DND-41 (cell line): ENCODE measurements at regions not wholly inside any gene's neighbourhood (a gene's known extent, or its start where the extent isn't known, plus 50 kb on each side); places are given as distances from the start of the nearest gene placed in this dataset.

Source experiments
- ATAC-seq: fragments of 200-7000 bp; cut with Tn5 transposase; 3 replicates; pipeline ENCODE4 v1.9.1; 2021; ENCODE audit warnings: low read depth; ENCODE audit not compliant: insufficient read depth
- DNase-seq: peaks from one replicate; pipeline ENCODE4 v3.0.0-alpha.2; 2020
- H2AFZ ChIP-seq: 2 replicates; pipeline ENCODE4 v1.6.0; 2012; ENCODE audit warnings: low read depth, low read length
- H3K27ac ChIP-seq: 2 replicates; pipeline ENCODE4 v1.5.1; 2012; ENCODE audit warnings: low read length, inconsistent platforms
- H3K27me3 ChIP-seq: fragments of 200-600 bp; sonication (generic); 2 replicates; pipeline ENCODE4 v1.6.0; 2012; ENCODE audit warnings: low read length, mild to moderate bottlenecking, inconsistent platforms; ENCODE audit not compliant: insufficient read depth, poor library complexity
- H3K36me3 ChIP-seq: 2 replicates; pipeline ENCODE4 v1.5.1; 2012; ENCODE audit warnings: low read length, inconsistent platforms; ENCODE audit not compliant: insufficient read depth
- H3K4me1 ChIP-seq: 2 replicates; pipeline ENCODE4 v1.5.1; 2012; ENCODE audit warnings: mild to moderate bottlenecking, low read length; ENCODE audit not compliant: insufficient read depth
- H3K4me2 ChIP-seq: 2 replicates; pipeline ENCODE4 v1.6.0; 2012; ENCODE audit warnings: mild to moderate bottlenecking, moderate library complexity, low read length, inconsistent platforms; ENCODE audit not compliant: insufficient read depth
- H3K4me3 ChIP-seq, 2 experiments: fragments of 200-600 bp in 1 of 2; shearing (Covaris generic) in 1 of 2; 2 replicates each; pipeline ENCODE4 v1.5.1; 2012 to 2016; ENCODE audit warnings: inconsistent platforms in 2 of 2, low read length in 2 of 2, mild to moderate bottlenecking in 2 of 2, low read depth in 1 of 2, moderate library complexity in 1 of 2
- H3K79me2 ChIP-seq: 2 replicates; pipeline ENCODE4 v1.6.0; 2012; ENCODE audit warnings: low read length, inconsistent platforms; ENCODE audit not compliant: insufficient read depth
- H3K9ac ChIP-seq: 2 replicates; pipeline ENCODE4 v1.6.0; 2012; ENCODE audit warnings: low read depth, mild to moderate bottlenecking, inconsistent platforms, low read length, moderate library complexity
- H3K9me3 ChIP-seq: 2 replicates; pipeline ENCODE4 v1.5.1; 2012; ENCODE audit warnings: low read length, moderate library complexity, mild to moderate bottlenecking, inconsistent platforms; ENCODE audit not compliant: insufficient read depth, severe bottlenecking
- H4K20me1 ChIP-seq: 2 replicates; pipeline ENCODE4 v1.6.0; 2012; ENCODE audit warnings: low read length; ENCODE audit not compliant: insufficient read depth
- CTCF ChIP-seq: IDR thresholded peaks from 2 replicates; pipeline ENCODE4 v1.5.1; 2012; ENCODE audit warnings: borderline replicate concordance, low read length, moderate library complexity, mild to moderate bottlenecking; ENCODE audit not compliant: poor library complexity, severe bottlenecking; ENCODE audit errors: extremely low read depth
- EZH2 ChIP-seq: IDR thresholded peaks from 3 replicates; pipeline ENCODE4 v1.6.1; 2012; ENCODE audit warnings: borderline replicate concordance, low read depth, mild to moderate bottlenecking, moderate library complexity, low read length, inconsistent platforms; ENCODE audit not compliant: severe bottlenecking

GRCh38 chr4:134132086-134132783, 69.4 kb downstream of the PABPC4L start:
- Histone ChIP-seq H3K27ac (no peak overlapping the region), H3K4me2 (no peak overlapping the region), H3K79me2 (no peaks in the 10 kb centered on the region), H3K9ac (no peak overlapping the region), H4K20me1 (no peaks in the 10 kb centered on the region), H3K9me3 (no peaks in the 10 kb centered on the region), H2AFZ (no peak overlapping the region), H3K36me3 (no peaks in the 10 kb centered on the region), H3K27me3 (no peaks in the 10 kb centered on the region), H3K4me3 (no peak overlapping the region), H3K4me1 (peaks cover 8% of the 10 kb centered on the region)
- DNase-seq = no peak
- no peak for ATAC-seq
- no peak for TF ChIP-seq CTCF
- no peak for TF ChIP-seq EZH2

DNA sequence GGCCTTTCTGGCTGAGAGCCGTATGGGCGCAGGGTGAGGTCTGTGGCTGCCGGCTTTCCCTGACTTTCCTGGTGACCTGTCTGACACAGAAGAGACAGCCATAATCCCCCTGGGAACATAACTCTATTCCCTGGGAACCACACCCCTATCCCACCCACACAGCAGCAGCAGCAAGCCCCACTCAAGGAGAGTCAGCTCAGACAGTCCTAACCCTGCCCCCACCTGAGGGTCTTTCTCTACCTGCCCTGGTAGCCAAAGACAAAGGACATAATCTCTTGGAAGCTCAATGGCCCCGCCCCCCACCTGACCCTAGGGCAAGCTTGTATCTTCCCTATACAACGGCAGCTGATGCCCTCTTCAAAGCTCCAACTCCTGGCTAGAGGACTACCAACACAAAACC, 74.6 kb downstream of the PABPC4L start:
- Histone ChIP-seq H3K4me1 (peaks cover 10% of the 10 kb centered on the region), H3K4me2 (no peak overlapping the region), H3K36me3 (no peaks in the 10 kb centered on the region), H3K4me3 (no peak overlapping the region), H2AFZ (no peak overlapping the region), H3K27me3 (no peaks in the 10 kb centered on the region), H3K9ac (no peak overlapping the region), H3K79me2 (no peaks in the 10 kb centered on the region), H3K9me3 (no peaks in the 10 kb centered on the region), H4K20me1 (no peaks in the 10 kb centered on the region), H3K27ac (no peak overlapping the region)
- ATAC-seq = no peak
- no peak for TF ChIP-seq CTCF
- no peak for TF ChIP-seq EZH2
- no peak for DNase-seq

DNA sequence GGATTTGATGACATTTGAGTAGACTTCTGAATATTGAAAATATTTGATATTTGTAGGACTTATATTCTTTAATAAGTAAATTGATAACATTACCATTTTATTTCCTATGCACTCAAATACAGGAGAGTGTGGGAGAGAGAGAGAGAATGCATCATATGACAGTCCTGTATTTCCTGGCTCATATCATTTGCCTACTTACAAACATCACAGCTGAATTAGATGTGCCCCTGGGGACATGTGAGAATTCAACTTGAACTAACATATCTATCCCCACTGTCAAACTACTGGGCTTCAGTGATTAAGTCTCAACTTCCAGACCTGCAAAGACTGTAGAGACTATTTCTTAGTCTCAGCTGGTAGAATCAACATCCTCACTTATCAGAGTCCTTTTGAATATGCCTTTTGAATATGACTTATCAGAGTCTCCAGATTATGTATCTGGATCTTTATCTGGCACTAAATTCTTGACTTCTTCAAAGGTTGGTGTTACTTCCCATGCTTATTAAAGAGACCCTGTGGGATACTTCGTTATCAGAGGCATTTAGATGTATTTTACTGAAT, 75.5 kb downstream of the PABPC4L start:
- H4K20me1 ChIP-seq = no peaks in the 10 kb centered on the region
- H3K27me3 ChIP-seq = no peaks in the 10 kb centered on the region
- TF ChIP-seq CTCF (no peak), EZH2 (no peak)
- no peak overlapping the region for H3K4me2 ChIP-seq
- H2AFZ ChIP-seq = no peak overlapping the region; the same call in 1 of the 2 replicates
- H3K9ac ChIP-seq = no peak overlapping the region
- H3K4me1 ChIP-seq = peaks cover 10% of the 10 kb centered on the region
- no peaks in the 10 kb centered on the region for H3K36me3 ChIP-seq
- no peaks in the 10 kb centered on the region for H3K79me2 ChIP-seq
- ATAC-seq = no peak
- no peaks in the 10 kb centered on the region for H3K9me3 ChIP-seq
- no peak overlapping the region for H3K4me3 ChIP-seq
- no peak for DNase-seq
- H3K27ac ChIP-seq = no peak overlapping the region
